Subcutaneous abdominal adipose tissue (tissue), 5 donors: ENCODE measurements at regions not wholly inside any gene's neighbourhood (a gene's known extent, or its start where the extent isn't known, plus 50 kb on each side); places are given as distances from the start of the nearest gene placed in this dataset.

ENCODE experiments used
- H3K27ac ChIP-seq: one replicate; pipeline ENCODE4 v1.7.0; 2013; ENCODE audit warnings: low read depth, mild to moderate bottlenecking, inconsistent platforms, low read length, moderate library complexity
- H3K27me3 ChIP-seq, 5 donors: one replicate each; pipeline ENCODE4 v1.7.0; 2013; ENCODE audit warnings: low read length in 5 of 5, inconsistent platforms in 1 of 5; ENCODE audit not compliant: control insufficient read depth in 5 of 5, insufficient read depth in 4 of 5
- H3K36me3 ChIP-seq, 5 donors: one replicate each; pipeline ENCODE4 v1.7.0; 2013; ENCODE audit warnings: low read length in 5 of 5; ENCODE audit not compliant: control insufficient read depth in 5 of 5, insufficient read depth in 5 of 5
- H3K4me1 ChIP-seq, 5 donors: one replicate each; pipeline ENCODE4 v1.7.0; 2013; ENCODE audit warnings: low read length in 5 of 5, mild to moderate bottlenecking in 3 of 5, moderate library complexity in 1 of 5; ENCODE audit not compliant: control insufficient read depth in 5 of 5, insufficient read depth in 5 of 5
- H3K4me3 ChIP-seq, 5 donors: one replicate each; pipeline ENCODE4 v1.7.0; 2013; ENCODE audit warnings: low read length in 5 of 5, low read depth in 1 of 5
- H3K9ac ChIP-seq, 5 donors: one replicate each; pipeline ENCODE4 v1.7.0; 2013; ENCODE audit warnings: low read length in 5 of 5, mild to moderate bottlenecking in 4 of 5, moderate library complexity in 3 of 5
- H3K9me3 ChIP-seq, 5 donors: one replicate each; pipeline ENCODE4 v1.7.0; 2013; ENCODE audit warnings: low read length in 5 of 5; ENCODE audit not compliant: control insufficient read depth in 5 of 5
- donor health status: healthy.
- donor health status: healthy.
- donor health status: healthy.
- donor health status: healthy.
- donor health status: healthy.

- H3K4me3 ChIP-seq = peak overlapping the region in 3 of 5 donors; percentile 7 to 31 (median 13)
- no peaks in the 10 kb centered on the region for H3K9me3 ChIP-seq
- H3K27me3 ChIP-seq = no peaks in the 10 kb centered on the region
- H3K9ac ChIP-seq = peak overlapping the region in 1 of 5 donors; percentile 18
- peak overlapping the region; percentile 38 for H3K27ac ChIP-seq
- no peaks in the 10 kb centered on the region for H3K36me3 ChIP-seq
- peaks cover 7 to 20% (median 18%) of the 10 kb centered on the region in 5 donors for H3K4me1 ChIP-seq
These were observed 235.3 kb downstream of the SYK start for GRCh38 chr9:91036826-91037510.

- no peaks in the 10 kb centered on the region for H3K36me3 ChIP-seq
- H3K9ac ChIP-seq = peak overlapping the region in 1 of 5 donors; percentile 18
- peak overlapping the region; percentile 38 for H3K27ac ChIP-seq
- no peaks in the 10 kb centered on the region for H3K27me3 ChIP-seq
- peak overlapping the region in 2 of 5 donors; percentile 7 to 13 for H3K4me3 ChIP-seq
- H3K9me3 ChIP-seq = no peaks in the 10 kb centered on the region
- peaks cover 7 to 20% (median 18%) of the 10 kb centered on the region in 5 donors for H3K4me1 ChIP-seq
These were observed 236.2 kb downstream of the SYK start for GRCh38 chr9:91037511-91038482.

GRCh38 chr9:91038483-91039124 lies 237.0 kb downstream of the SYK start:
- Histone ChIP-seq H3K27ac (no peak overlapping the region), H3K9ac (no peak overlapping the region), H3K4me3 (no peak overlapping the region), H3K27me3 (no peaks in the 10 kb centered on the region), H3K9me3 (no peaks in the 10 kb centered on the region), H3K4me1 (peaks cover 7 to 20% (median 18%) of the 10 kb centered on the region in 5 donors), H3K36me3 (no peaks in the 10 kb centered on the region)

GRCh38 chr9:91039125-91039834 lies 237.7 kb downstream of the SYK start:
- Histone ChIP-seq H3K4me1 (peaks cover 7 to 20% (median 18%) of the 10 kb centered on the region in 5 donors), H3K9ac (no peak overlapping the region), H3K27ac (no peak overlapping the region), H3K36me3 (no peaks in the 10 kb centered on the region), H3K9me3 (no peaks in the 10 kb centered on the region), H3K27me3 (peaks cover 0 to 1% (median 0%) of the 10 kb centered on the region in 5 donors), H3K4me3 (no peak overlapping the region)

GRCh38 chr9:91039835-91040140 lies 238.2 kb downstream of the SYK start:
- Histone ChIP-seq H3K27me3 (peaks cover 0 to 4% (median 0%) of the 10 kb centered on the region in 5 donors), H3K4me3 (no peak overlapping the region), H3K4me1 (peaks cover 7 to 20% (median 18%) of the 10 kb centered on the region in 5 donors), H3K9me3 (no peaks in the 10 kb centered on the region), H3K27ac (no peak overlapping the region), H3K9ac (no peak overlapping the region), H3K36me3 (no peaks in the 10 kb centered on the region)

- Histone ChIP-seq H3K36me3 (no peaks in the 10 kb centered on the region), H3K4me3 (no peak overlapping the region), H3K9me3 (no peaks in the 10 kb centered on the region), H3K27ac (no peak overlapping the region), H3K9ac (no peak overlapping the region), H3K4me1 (peaks cover 7 to 20% (median 18%) of the 10 kb centered on the region in 5 donors), H3K27me3 (peaks cover 0 to 10% (median 0%) of the 10 kb centered on the region in 5 donors)
These were observed 239.0 kb downstream of the SYK start for GRCh38 chr9:91040371-91041215.

- no peak overlapping the region for H3K4me3 ChIP-seq
- peaks cover 7 to 16% (median 15%) of the 10 kb centered on the region in 5 donors for H3K4me1 ChIP-seq
- H3K9ac ChIP-seq = no peak overlapping the region
- no peaks in the 10 kb centered on the region for H3K36me3 ChIP-seq
- no peak overlapping the region for H3K27ac ChIP-seq
- no peaks in the 10 kb centered on the region for H3K9me3 ChIP-seq
- H3K27me3 ChIP-seq = peaks cover 0 to 10% (median 0%) of the 10 kb centered on the region in 5 donors
These were observed 240.4 kb downstream of the SYK start for GRCh38 chr9:91042024-91042423.

GRCh38 chr9:91042541-91042940 lies 240.9 kb downstream of the SYK start:
- Histone ChIP-seq H3K4me3 (no peak overlapping the region), H3K4me1 (peaks cover 5 to 11% (median 10%) of the 10 kb centered on the region in 5 donors), H3K36me3 (no peaks in the 10 kb centered on the region), H3K9ac (no peak overlapping the region), H3K27ac (no peak overlapping the region), H3K9me3 (no peaks in the 10 kb centered on the region), H3K27me3 (peaks cover 0 to 10% (median 0%) of the 10 kb centered on the region in 5 donors)
